OCI-LY1 (cell line): ENCODE measurements at regions not wholly inside any gene's neighbourhood (a gene's known extent, or its start where the extent isn't known, plus 50 kb on each side); places are given as distances from the start of the nearest gene placed in this dataset.

ENCODE experiments used
- H2AFZ ChIP-seq: fragments of 200-600 bp; sonication (generic), shearing (Covaris generic); 2 replicates; pipeline ENCODE4 v1.6.0; 2014; ENCODE audit warnings: antibody characterized with exemption, mild to moderate bottlenecking, low read length
- H3F3A ChIP-seq: fragments of 200-600 bp; sonication (generic), shearing (Covaris generic); 2 replicates; pipeline ENCODE4 v1.6.0; 2014; ENCODE audit warnings: mild to moderate bottlenecking, antibody characterized with exemption, low read length, moderate library complexity; ENCODE audit not compliant: insufficient read depth
- H3K27ac ChIP-seq: fragments of 200-600 bp; sonication (generic); 2 replicates; pipeline ENCODE4 v1.5.1; 2014; ENCODE audit warnings: low read length, mixed run types, mild to moderate bottlenecking, low read depth; ENCODE audit not compliant: poor library complexity, severe bottlenecking
- H3K27me3 ChIP-seq: fragments of 200-600 bp; sonication (generic); 2 replicates; pipeline ENCODE4 v1.6.0; 2014; ENCODE audit warnings: antibody characterized with exemption, mild to moderate bottlenecking, low read length, moderate library complexity; ENCODE audit not compliant: insufficient read depth
- H3K36me3 ChIP-seq: fragments of 200-600 bp; sonication (generic); 2 replicates; pipeline ENCODE4 v1.6.1; 2014; ENCODE audit warnings: mild to moderate bottlenecking, antibody characterized with exemption, low read length, moderate library complexity, mixed read lengths; ENCODE audit not compliant: insufficient read depth
- H3K4me1 ChIP-seq: fragments of 200-600 bp; sonication (generic); 2 replicates; pipeline ENCODE4 v1.5.1; 2014; ENCODE audit warnings: mild to moderate bottlenecking, low read length, moderate library complexity; ENCODE audit not compliant: insufficient read depth, severe bottlenecking
- H3K4me2 ChIP-seq: fragments of 200-600 bp; sonication (generic), shearing (Covaris generic); 2 replicates; pipeline ENCODE4 v1.6.1; 2014; ENCODE audit warnings: low read length
- H3K4me3 ChIP-seq: fragments of 200-600 bp; sonication (generic); 2 replicates; pipeline ENCODE4 v1.5.1; 2014; ENCODE audit warnings: low read length, low read depth, mild to moderate bottlenecking, mixed read lengths; ENCODE audit not compliant: poor library complexity, severe bottlenecking
- H3K79me2 ChIP-seq: fragments of 200-600 bp; shearing (Covaris generic); 2 replicates; pipeline ENCODE4 v1.6.1; 2016; ENCODE audit warnings: mixed run types, low read length, mixed read lengths; ENCODE audit not compliant: insufficient read depth
- H3K9ac ChIP-seq: fragments of 200-600 bp; sonication (generic), shearing (Covaris generic); 2 replicates; pipeline ENCODE4 v1.6.1; 2014; ENCODE audit warnings: mild to moderate bottlenecking, low read length, mixed read lengths
- H3K9me2 ChIP-seq: fragments of 200-600 bp; sonication (generic), shearing (Covaris generic); 2 replicates; pipeline ENCODE4 v1.6.1; 2014; ENCODE audit warnings: low read depth, mild to moderate bottlenecking, low read length, mixed read lengths
- H3K9me3 ChIP-seq: fragments of 200-600 bp; shearing (Covaris generic); 2 replicates; pipeline ENCODE4 v1.6.1; 2014; ENCODE audit warnings: low read length, mixed read lengths
- H4K20me1 ChIP-seq: fragments of 200-600 bp; sonication (generic), shearing (Covaris generic); 2 replicates; pipeline ENCODE4 v1.6.0; 2016; ENCODE audit warnings: mild to moderate bottlenecking, low read length; ENCODE audit not compliant: insufficient read depth
- CTCF ChIP-seq: fragments of 200-600 bp; sonication (generic), shearing (Covaris generic); IDR thresholded peaks from 2 replicates; pipeline ENCODE4 v1.5.1; 2017; ENCODE audit warnings: mild to moderate bottlenecking, antibody characterized with exemption, low read length, moderate library complexity, mixed read lengths
- EZH2 ChIP-seq: fragments of 200-600 bp; sonication (generic), shearing (Covaris generic); IDR thresholded peaks from 2 replicates; pipeline ENCODE4 v1.8.0; 2017; ENCODE audit warnings: borderline replicate concordance, mixed run types, mild to moderate bottlenecking, antibody characterized with exemption, low read length, moderate library complexity, mixed read lengths

- no peaks in the 10 kb centered on the region for H3K4me1 ChIP-seq
- H3K9me3 ChIP-seq: no peaks in the 10 kb centered on the region
- H4K20me1 ChIP-seq: peaks cover 3% of the 10 kb centered on the region; the same call in 1 of the 2 replicates
- H3K9me2 ChIP-seq: 0 out of 2 replicates have a peak, but pooled peaks cover 4% of the 10 kb centered on the region
- H3K4me3 ChIP-seq: no peak overlapping the region
- no peak for TF ChIP-seq CTCF
- no peak for TF ChIP-seq EZH2
- H3K79me2 ChIP-seq: no peaks in the 10 kb centered on the region
- no peak overlapping the region for H3K9ac ChIP-seq
- no peak overlapping the region for H3K27ac ChIP-seq
- no peaks in the 10 kb centered on the region for H3F3A ChIP-seq
- no peaks in the 10 kb centered on the region for H3K36me3 ChIP-seq
- no peaks in the 10 kb centered on the region for H3K27me3 ChIP-seq
- no peak overlapping the region for H3K4me2 ChIP-seq
- no peak overlapping the region for H2AFZ ChIP-seq
Observed at GRCh38 chr7:38027884-38028455, 107.5 kb downstream of the EPDR1 start.

GRCh38 chr7:38034062-38034908 is 113.8 kb downstream of the EPDR1 start:
- no peak overlapping the region for H2AFZ ChIP-seq
- H3K36me3 ChIP-seq: no peaks in the 10 kb centered on the region
- H3K4me2 ChIP-seq: no peak overlapping the region
- no peaks in the 10 kb centered on the region for H3F3A ChIP-seq
- no peaks in the 10 kb centered on the region for H4K20me1 ChIP-seq
- H3K9ac ChIP-seq: no peak overlapping the region
- no peaks in the 10 kb centered on the region for H3K9me2 ChIP-seq
- no peaks in the 10 kb centered on the region for H3K9me3 ChIP-seq
- TF ChIP-seq CTCF (no peak), EZH2 (no peak)
- H3K27ac ChIP-seq: no peak overlapping the region
- no peaks in the 10 kb centered on the region for H3K4me1 ChIP-seq
- no peaks in the 10 kb centered on the region for H3K27me3 ChIP-seq
- H3K79me2 ChIP-seq: no peaks in the 10 kb centered on the region
- H3K4me3 ChIP-seq: no peak overlapping the region

GRCh38 chr7:38040831-38041230 is 120.4 kb downstream of the EPDR1 start:
- H3K79me2 ChIP-seq: no peaks in the 10 kb centered on the region
- no peaks in the 10 kb centered on the region for H4K20me1 ChIP-seq
- no peaks in the 10 kb centered on the region for H3K9me3 ChIP-seq
- H3K27me3 ChIP-seq: no peaks in the 10 kb centered on the region
- no peaks in the 10 kb centered on the region for H3K36me3 ChIP-seq
- H3K27ac ChIP-seq: no peak overlapping the region
- no peak overlapping the region for H3K4me2 ChIP-seq
- no peaks in the 10 kb centered on the region for H3K4me1 ChIP-seq
- TF ChIP-seq EZH2 (no peak), CTCF (no peak)
- no peak overlapping the region for H3K4me3 ChIP-seq
- no peaks in the 10 kb centered on the region for H3F3A ChIP-seq
- no peak overlapping the region for H3K9ac ChIP-seq
- H2AFZ ChIP-seq: no peak overlapping the region
- no peaks in the 10 kb centered on the region for H3K9me2 ChIP-seq
